Glutamatergic neuron (in vitro differentiated cells): ENCODE measurements at regions not wholly inside any gene's neighbourhood (a gene's known extent, or its start where the extent isn't known, plus 50 kb on each side); places are given as distances from the start of the nearest gene placed in this dataset.

ENCODE experiments used
- DNase-seq: peaks from one replicate; pipeline ENCODE4 v3.0.0; 2022
- H3K27ac Mint-ChIP-seq: one replicate; pipeline ENCODE4 v1.8.0; 2020; ENCODE audit warnings: mild to moderate bottlenecking, mixed read lengths, inconsistent platforms; ENCODE audit not compliant: unreplicated experiment
- H3K27me3 Mint-ChIP-seq: one replicate; pipeline ENCODE4 v1.8.0; 2020; ENCODE audit warnings: mild to moderate bottlenecking, moderate library complexity, mixed read lengths, inconsistent platforms; ENCODE audit not compliant: unreplicated experiment
- H3K36me3 Mint-ChIP-seq: one replicate; pipeline ENCODE4 v1.8.0; 2020; ENCODE audit warnings: mild to moderate bottlenecking, mixed read lengths, inconsistent platforms; ENCODE audit not compliant: unreplicated experiment
- H3K4me1 Mint-ChIP-seq: one replicate; pipeline ENCODE4 v1.8.0; 2020; ENCODE audit warnings: mild to moderate bottlenecking, low read depth, mixed read lengths, inconsistent platforms; ENCODE audit not compliant: unreplicated experiment
- H3K4me3 Mint-ChIP-seq: one replicate; pipeline ENCODE4 v1.8.0; 2020; ENCODE audit warnings: mild to moderate bottlenecking, mixed read lengths, inconsistent platforms; ENCODE audit not compliant: unreplicated experiment
- H3K9me3 Mint-ChIP-seq: one replicate; pipeline ENCODE4 v1.8.0; 2020; ENCODE audit warnings: mild to moderate bottlenecking, moderate library complexity, mixed read lengths, inconsistent platforms; ENCODE audit not compliant: unreplicated experiment
- TF ChIP-seq, protein P1 (sequence below): fragments of 200-600 bp; sonication (generic); IDR thresholded peaks from one replicate; pipeline ENCODE4 v1.5.0; 2021; ENCODE audit not compliant: partially characterized antibody, unreplicated experiment

DNA sequence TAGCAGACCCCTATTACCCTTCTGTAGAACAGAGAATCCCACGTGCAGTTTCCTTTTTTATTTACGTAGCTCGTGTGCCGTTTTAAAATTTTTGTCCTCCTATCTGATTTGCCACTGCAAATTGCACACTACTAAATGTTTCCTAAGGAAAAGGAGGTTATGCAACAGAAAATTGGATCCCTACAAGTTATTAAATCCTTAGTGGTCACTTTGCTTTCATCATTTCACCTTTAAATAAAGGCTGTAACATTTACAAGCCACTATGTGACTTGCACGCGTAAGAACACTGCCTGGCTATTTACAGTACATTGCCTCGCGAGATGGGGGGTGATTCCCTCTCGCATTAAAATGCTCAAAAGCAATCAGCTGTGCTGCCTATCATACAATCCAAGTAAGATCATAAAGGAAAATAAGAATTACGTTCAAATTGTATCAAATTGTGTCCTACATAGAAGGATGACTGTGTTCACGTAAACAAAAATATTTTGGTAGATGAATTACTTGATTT lies 525.6 kb downstream of the SUCLA2 start:
- peaks cover 2% of the 10 kb centered on the region for H3K27me3 Mint-ChIP-seq
- no peak overlapping the region for H3K4me3 Mint-ChIP-seq
- TF ChIP-seq, protein P1, sequence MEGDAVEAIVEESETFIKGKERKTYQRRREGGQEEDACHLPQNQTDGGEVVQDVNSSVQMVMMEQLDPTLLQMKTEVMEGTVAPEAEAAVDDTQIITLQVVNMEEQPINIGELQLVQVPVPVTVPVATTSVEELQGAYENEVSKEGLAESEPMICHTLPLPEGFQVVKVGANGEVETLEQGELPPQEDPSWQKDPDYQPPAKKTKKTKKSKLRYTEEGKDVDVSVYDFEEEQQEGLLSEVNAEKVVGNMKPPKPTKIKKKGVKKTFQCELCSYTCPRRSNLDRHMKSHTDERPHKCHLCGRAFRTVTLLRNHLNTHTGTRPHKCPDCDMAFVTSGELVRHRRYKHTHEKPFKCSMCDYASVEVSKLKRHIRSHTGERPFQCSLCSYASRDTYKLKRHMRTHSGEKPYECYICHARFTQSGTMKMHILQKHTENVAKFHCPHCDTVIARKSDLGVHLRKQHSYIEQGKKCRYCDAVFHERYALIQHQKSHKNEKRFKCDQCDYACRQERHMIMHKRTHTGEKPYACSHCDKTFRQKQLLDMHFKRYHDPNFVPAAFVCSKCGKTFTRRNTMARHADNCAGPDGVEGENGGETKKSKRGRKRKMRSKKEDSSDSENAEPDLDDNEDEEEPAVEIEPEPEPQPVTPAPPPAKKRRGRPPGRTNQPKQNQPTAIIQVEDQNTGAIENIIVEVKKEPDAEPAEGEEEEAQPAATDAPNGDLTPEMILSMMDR = no peak
- no peak overlapping the region for H3K27ac Mint-ChIP-seq
- no peaks in the 10 kb centered on the region for H3K36me3 Mint-ChIP-seq
- no peaks in the 10 kb centered on the region for H3K4me1 Mint-ChIP-seq
- H3K9me3 Mint-ChIP-seq = no peaks in the 10 kb centered on the region
- no peak for DNase-seq

DNA sequence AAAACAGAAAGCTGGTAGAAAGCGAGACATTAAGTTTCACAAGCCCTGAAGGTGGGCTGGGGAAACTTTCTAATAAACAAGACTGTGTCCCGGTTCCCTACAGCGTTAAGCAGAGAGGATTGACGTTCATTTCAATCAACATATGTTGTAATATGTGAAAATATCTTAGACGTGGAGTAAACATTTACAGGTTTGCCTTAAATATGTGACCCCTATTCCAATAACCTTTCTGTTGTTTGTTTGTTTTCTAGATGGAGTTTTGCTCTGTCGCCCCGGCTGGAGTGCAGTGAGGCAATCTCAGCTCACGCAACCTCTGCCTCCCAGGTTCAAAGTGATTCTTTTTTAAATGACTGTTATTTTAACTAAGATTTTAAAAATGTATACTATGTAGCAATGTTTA lies 526.2 kb downstream of the SUCLA2 start:
- Mint-ChIP-seq H3K27me3 (peaks cover 2% of the 10 kb centered on the region), H3K36me3 (no peaks in the 10 kb centered on the region), H3K9me3 (no peaks in the 10 kb centered on the region), H3K4me1 (no peaks in the 10 kb centered on the region), H3K4me3 (no peak overlapping the region), H3K27ac (no peak overlapping the region)
- no peak for DNase-seq
- TF ChIP-seq, protein P1 = no peak

DNA sequence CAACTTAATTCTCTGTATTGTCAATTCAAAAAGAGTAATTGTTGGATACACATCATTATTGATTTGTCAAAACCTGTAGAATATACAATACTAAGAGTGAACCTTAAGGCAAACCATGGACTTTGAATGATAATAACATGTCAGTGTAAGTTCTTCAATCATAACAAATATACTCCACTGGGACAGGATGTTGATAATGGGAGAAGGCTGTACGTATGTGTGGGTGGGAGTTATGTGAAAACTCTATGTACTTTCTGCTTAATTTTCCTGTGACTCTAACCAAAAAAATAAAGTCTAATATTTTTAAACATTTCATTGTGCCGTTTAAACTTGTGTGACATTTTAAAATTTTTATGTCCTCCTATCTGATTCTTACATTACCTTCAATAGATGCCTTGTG lies 526.7 kb downstream of the SUCLA2 start:
- Mint-ChIP-seq H3K4me1 (no peaks in the 10 kb centered on the region), H3K9me3 (no peaks in the 10 kb centered on the region), H3K27me3 (peaks cover 2% of the 10 kb centered on the region), H3K36me3 (no peaks in the 10 kb centered on the region), H3K4me3 (no peak overlapping the region), H3K27ac (no peak overlapping the region)
- TF ChIP-seq, protein P1 = no peak
- DNase-seq = no peak

DNA sequence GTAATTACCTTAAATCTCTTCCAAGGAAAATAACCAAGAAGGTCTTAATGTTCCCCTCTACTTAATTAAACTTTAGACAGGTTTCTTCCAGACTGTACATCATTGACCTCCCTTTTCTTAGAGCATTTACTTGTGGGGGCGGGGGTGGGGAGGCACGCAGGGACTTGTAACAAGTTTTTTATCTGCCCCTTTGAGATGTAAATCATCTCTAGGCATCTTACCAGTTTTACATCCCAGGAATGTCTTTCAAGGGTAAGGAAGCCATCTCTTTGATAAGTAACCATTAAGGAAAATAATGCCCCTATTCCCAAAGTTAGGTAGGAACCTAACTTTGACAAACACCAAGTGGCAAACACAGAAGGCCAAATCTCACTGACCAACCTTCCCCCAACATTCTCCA lies 528.6 kb downstream of the SUCLA2 start:
- TF ChIP-seq, protein P1 = no peak
- Mint-ChIP-seq H3K4me3 (no peak overlapping the region), H3K36me3 (no peaks in the 10 kb centered on the region), H3K9me3 (peaks cover 2% of the 10 kb centered on the region), H3K4me1 (no peaks in the 10 kb centered on the region), H3K27ac (no peak overlapping the region), H3K27me3 (peaks cover 2% of the 10 kb centered on the region)
- no peak for DNase-seq

DNA sequence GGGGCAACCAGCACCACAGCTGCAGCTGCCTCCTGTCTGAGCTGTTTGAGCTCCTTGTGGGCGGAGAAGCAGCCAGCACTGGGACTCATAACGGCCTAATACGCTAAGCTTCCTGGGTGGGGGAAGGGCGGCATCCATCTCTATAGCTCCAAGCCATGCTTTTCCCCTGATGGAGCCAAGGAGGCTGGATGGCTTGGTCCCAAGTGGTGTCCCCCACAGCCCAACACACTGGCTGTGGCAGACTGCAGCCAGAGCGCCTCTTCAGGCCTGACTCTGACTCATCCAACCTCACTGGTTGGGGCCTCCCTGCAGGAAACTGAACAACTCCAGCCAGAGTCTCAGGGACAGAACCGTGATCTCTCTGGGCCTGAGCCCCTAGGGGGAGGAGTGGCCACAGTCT lies 537.3 kb downstream of the SUCLA2 start:
- peaks cover 3% of the 10 kb centered on the region for H3K9me3 Mint-ChIP-seq
- H3K4me1 Mint-ChIP-seq = no peaks in the 10 kb centered on the region
- peaks cover 1% of the 10 kb centered on the region for H3K27me3 Mint-ChIP-seq
- H3K27ac Mint-ChIP-seq = no peak overlapping the region
- no peak overlapping the region for H3K4me3 Mint-ChIP-seq
- DNase-seq = peak; percentile 40
- H3K36me3 Mint-ChIP-seq = peaks cover 9% of the 10 kb centered on the region
- TF ChIP-seq, protein P1 = no peak
